Iris pigment epithelial cell (primary cell): ENCODE measurements at regions not wholly inside any gene's neighbourhood (a gene's known extent, or its start where the extent isn't known, plus 50 kb on each side); places are given as distances from the start of the nearest gene placed in this dataset.
"Not testable (repeated sequence)": the region's sequence is repeated elsewhere in the genome, so short reads cannot be mapped to it uniquely, and the experiment has no call there.

Source experiments
- DNase-seq: peaks from one replicate; pipeline ENCODE4 v3.0.0-alpha.2; 2011; ENCODE audit warnings: low read depth

DNA sequence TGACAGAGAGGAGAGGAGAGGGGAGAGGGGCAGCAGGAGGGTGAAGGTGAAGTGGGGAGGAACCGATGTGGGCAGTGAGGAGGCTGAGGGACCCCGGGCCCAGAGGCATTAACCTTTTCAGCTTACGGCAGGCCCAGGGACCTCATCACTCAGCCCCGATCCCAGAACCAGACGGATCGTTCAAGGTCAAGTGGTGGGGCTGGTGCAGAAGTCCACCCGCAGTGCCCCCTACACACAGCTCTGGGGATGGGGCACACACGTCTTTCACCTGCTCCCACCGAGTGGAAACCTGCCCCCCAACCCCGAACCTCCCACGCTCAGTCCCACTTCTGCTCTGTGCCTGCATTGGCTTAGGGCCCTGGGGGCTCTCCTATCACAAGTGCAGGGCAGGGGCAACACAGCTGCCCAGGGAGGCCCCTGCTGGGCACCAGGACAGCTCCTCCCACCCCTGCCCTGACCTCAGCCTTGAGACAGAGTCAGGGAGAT is 81.9 kb upstream of the GOLGA6L4 start:
- DNase-seq = not testable (repeated sequence)

DNA sequence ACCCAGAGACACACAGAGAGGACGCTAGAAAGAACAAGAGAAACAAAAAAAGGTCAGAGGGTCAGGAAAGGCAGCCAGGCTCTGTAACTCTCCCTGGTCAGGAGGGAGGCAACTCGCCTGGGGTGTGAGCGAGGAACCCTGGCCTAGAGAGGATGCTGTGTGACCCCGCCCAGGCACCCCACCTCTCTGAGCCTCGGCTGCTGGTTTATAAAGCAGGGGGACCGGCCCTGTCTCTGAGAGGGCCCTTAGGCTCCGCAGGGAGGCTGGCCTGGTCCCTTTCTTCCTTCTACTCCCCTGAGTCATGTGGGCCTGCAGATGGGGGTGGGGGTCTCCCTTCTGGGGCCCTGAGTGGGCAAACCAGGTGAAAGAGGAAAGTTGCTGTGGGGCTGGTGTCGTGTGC is 81.3 kb upstream of the GOLGA6L4 start:
- DNase-seq = not testable (repeated sequence)

- not testable (repeated sequence) for DNase-seq
Measured at GRCh38 chr15:84154787-84155186, 80.8 kb upstream of the GOLGA6L4 start.

DNA sequence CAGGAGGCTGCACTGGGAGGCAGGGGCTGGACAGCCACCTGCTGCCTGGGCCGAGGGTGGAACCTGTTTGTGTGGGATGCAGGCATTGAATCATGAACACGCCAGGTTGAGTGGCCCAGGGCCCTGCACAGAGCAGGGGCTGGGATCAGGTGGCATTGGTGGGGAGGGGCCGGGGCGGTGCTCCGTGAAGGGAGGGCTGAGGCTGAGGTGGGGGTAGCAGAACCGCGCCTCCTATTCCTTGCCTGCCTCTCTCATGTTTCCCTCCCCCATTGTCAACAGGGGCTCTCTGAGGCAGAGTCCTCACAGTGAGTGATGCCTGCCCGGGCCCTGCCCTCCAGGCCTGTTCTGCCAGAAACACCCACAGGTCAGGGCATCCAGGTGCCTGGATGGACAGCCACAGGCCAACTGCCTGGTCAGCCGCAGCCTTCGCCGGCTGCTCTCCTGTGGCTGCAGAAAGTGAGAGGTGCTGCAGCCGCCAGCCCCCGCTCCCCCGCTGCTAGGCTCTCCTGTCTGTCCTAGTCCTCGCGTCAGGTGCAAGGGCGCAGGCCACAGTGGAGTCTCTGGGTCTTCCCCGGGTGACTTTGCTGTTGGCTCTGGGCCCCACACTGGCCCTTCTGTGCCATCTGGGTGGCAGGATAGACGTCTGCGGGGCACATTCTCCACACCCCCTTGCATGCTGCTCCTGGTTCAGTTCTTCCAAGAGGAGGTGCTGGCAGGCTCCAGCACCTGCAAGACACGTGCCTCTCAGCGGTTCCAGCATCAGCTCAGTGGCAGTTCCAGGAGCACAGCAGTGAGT is 79.6 kb upstream of the GOLGA6L4 start:
- not testable (repeated sequence) for DNase-seq

DNA sequence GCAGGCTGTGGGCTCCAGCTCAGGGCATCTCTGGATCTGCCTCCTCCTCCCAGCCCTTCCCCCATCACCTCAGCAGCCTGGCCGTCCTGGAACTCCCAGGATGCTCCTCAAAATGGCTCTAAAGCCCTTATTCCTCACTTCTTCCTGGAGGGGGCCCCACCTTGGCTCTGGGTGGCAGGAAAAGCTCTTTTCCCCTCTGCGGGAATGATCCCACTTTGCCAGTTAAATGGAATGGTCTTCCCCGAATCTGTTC is 79.1 kb upstream of the GOLGA6L4 start:
- DNase-seq = not testable (repeated sequence)

- not testable (repeated sequence) for DNase-seq
Measured at GRCh38 chr15:84157056-84157632, 78.4 kb upstream of the GOLGA6L4 start.

- DNase-seq = not testable (repeated sequence)
Measured at GRCh38 chr15:84157857-84158256, 77.7 kb upstream of the GOLGA6L4 start.

DNA sequence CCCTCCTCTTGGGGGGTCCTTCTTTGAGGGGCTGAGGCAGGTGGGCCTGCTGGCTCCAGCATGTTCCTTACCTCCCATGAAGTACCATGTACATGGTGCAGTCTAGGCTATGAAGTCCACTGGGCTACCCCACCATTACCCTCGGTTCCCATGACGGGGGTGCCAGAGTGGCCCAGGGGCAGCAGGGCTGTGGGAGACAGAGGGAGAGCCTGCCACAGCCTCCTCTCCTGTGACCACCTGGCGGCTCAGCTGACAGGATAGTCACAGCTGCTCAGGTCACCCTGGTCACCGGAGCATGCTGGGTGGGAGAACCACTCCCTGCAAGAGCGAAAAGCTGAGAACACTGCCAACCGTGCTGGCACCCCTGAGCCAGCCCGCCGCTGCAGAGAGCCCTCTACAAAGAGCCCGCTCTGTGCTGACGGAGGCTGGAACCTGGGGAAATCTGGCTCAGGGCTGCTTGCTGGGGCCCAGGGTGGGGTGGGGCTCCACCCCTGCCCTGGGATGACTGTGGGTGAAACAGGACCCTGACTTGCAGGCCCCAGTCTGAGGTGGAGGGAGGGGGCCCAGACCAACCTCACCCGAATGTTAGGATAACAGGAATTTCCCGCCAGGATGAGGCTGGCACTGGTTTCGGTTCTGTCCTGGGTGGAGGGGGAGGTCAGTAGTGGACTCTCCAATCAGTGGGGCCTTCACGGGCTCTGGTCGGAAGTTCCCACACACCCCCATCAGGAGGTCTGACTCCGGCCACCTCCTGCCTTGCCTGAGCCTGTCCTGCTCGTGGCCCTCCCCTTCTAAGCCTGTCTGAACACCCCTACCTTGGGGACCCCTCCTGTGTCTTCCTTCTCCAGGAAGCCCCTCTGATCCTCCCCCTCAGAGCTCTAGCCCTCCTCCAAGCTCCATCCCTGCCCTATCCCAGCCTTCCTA is 76.0 kb upstream of the GOLGA6L4 start:
- not testable (repeated sequence) for DNase-seq

- not testable (repeated sequence) for DNase-seq
Measured at GRCh38 chr15:84164423-84165292, 70.9 kb upstream of the GOLGA6L4 start.

GRCh38 chr15:84170029-84170428 is 65.5 kb upstream of the GOLGA6L4 start:
- DNase-seq = not testable (repeated sequence)

DNA sequence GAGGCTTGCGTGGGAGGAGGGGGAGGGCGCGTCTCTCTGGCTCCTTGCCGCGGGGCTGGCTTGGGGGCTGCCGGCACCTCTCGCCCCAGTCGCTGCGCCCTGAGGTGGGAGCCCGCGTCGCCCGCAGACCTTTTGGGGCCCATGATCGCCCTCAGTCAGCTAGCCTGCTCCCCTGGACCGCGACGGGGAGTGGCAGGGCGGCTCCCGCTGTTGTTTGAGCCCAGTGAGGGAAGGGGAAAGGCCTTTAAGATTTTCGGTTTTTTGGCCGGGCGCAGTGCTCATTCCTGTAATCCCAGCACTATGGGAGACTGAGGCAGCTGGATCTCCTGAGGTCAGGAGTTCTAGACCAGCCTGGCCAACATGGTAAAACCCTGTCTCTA is 62.4 kb upstream of the GOLGA6L4 start:
- DNase-seq = not testable (repeated sequence)
